GM19455 (cell line): ENCODE measurements at regions not wholly inside any gene's neighbourhood (a gene's known extent, or its start where the extent isn't known, plus 50 kb on each side); places are given as distances from the start of the nearest gene placed in this dataset.

ENCODE experiments used
- ATAC-seq: cut with Tn5 transposase; IDR thresholded peaks from one replicate; pipeline ENCODE4 v1.9.1; 2021; ENCODE audit not compliant: unreplicated experiment

DNA sequence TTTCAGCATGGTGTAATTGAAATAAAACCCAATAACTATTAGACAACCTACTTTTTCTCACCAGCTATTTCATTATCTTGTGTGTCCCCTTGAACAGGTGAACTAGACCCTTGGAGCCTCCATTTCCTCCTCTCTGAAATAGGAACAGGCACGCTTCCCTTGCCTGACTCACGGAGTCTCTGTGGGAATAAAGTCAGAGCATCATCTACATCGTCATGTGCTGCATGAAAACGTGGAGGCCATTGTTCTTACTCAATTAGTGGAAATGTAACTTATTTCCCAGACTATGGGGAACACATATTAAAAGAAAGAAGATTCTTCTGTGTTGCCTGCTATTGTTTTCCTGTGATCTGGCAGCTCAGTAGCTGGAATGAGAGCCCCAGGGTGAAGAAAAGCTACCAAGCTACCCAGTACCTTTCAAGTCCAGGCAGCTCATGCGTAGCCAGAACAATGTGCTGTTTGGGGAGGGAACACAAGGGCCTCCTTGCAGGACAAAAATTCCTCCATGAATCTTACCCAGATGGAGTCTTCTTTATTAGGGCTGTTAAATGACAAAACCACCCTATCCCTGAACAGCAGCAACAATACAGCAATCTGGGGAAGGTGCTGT, 59.8 kb downstream of the SOX11 start:
- ATAC-seq: no peak

DNA sequence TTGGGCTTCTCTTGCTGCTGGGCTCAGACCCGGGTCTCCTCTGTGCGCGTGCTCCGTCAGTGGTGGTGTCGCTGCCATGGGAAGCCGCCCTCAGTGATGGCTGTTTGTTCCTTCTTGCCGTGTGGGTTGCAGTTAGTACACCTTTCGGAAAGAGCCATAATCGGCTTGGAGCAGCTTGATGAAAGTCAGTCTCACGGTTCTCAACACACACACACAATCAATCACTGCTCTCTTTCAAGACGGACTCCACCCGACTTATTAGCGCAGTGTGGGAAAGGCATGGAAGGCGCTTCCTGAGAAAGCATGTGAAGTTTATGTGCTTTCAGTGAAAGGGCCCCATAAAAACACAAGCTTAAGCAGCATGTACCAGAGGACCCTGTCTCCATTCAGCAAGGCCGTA, 64.1 kb downstream of the SOX11 start:
- no peak for ATAC-seq

DNA sequence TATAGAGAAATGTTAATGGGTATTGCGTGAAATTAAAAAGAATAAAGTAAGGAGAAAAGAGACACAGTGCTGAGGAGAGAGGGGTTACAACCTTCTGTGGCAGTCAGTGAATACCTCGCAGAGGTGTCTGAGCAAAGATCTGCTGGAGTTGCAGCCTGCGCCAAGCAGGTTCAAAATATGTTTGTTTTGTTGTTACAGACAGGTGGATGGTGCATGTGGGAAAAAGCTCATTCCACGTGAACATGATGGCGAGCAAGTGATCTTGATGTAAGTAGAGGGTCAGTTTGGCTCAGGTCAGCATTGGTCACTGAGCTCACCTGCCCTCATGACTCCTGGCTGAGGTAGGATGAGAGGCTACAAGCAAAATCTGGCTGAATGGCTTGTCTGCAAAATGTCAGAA, 66.2 kb downstream of the SOX11 start:
- ATAC-seq: no peak

DNA sequence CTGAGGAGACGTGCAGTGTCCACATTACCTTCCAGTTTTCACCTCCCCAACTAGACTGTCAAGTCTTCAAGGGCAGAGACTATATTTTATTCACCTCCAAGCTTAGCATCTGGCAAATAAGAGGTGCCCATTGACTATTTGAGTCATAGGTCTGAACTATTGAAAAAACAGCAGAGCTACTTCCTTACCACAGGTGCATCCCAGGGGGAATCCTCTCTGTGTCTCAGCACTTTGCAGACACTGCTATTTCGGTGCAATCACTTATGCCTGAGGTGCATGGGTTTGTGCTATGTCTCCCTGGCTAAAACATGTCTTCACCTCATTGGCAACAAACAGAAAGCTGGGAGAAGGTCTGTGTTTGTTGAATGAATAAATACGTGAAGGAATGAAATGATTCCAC, 67.8 kb downstream of the SOX11 start:
- no peak for ATAC-seq

- no peak for ATAC-seq
Measured at GRCh38 chr2:5763531-5763930, 71.3 kb downstream of the SOX11 start.

GRCh38 chr2:5764041-5764440, 71.9 kb downstream of the SOX11 start:
- ATAC-seq: no peak

GRCh38 chr2:5766056-5766455, 73.9 kb downstream of the SOX11 start:
- no peak for ATAC-seq

DNA sequence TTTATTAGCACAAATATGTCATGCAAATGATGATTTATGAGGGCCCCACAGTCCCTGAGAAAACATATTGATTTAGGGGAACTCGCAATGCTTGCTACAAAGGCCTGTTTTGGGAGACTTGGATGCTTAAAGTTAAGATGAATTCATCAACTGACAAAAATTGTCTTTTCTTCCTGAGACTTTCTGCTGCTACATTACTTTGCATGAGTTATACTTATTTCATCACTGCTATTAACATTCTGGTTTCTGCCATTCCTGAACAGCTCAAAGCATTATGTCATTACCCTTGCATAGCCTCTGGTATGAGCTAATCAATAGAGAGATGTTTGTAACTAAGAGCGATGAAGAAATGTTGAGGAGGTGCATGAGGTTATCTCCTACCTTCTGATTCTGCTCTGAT, 74.4 kb downstream of the SOX11 start:
- no peak for ATAC-seq

GRCh38 chr2:5777131-5777535, 84.9 kb downstream of the SOX11 start:
- no peak for ATAC-seq

- no peak for ATAC-seq
Measured at GRCh38 chr2:5781679-5782078, 89.5 kb downstream of the SOX11 start.

DNA sequence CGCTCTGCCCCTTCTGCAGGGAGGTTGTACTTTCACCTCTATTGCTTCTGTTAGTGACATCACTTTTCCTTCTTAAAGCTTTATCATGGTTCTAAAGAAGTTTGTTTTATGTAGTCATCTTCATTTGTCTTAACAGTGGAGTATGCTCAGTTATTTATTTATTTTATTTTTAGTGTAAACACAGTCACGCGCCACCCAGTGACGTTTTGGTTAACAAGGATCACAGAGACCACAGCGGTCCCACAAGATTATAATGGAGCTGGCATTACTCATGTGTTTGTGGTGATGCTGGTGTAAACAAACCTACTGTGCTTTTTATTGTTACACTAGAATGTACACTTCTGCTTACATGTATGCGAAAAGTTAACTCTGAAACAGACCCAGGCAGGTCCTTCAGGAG, 89.9 kb downstream of the SOX11 start:
- ATAC-seq: no peak

DNA sequence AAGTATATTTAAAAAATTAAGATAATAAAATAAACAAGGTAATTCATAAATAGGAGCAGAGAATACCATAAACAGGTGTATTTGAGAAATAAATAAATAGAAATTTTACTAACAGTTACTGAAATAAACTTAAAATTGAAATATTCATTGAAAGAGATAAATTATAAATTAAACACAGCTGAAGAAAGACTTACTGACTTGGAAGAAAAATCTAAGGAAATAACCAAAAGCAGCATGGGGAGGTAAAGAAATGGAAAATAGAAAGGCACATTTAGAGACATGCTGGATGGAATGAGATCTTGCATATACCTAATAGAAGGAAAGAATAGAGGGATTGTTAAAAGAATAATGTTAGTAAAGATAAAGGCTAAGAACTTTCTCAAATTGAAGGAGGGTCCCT, 96.3 kb downstream of the SOX11 start:
- ATAC-seq: no peak

DNA sequence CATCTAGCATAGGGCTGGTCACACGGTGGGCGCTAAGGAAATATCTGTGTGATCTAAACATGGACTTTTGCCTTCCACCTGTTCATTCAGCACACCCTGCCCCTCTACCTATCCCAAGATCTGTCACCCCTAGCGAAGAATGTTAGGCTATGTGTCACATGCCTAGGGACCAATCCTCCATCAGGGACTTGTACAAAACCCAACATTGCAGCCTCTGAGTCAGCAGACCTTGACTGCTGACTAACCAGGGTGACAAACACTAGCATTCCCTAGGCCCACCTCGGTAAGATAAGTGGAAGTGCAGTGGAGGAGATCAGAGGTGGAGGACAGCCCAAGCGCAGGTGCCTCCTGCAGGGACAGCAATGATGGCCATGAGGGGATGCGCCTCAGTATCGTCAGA, 99.2 kb downstream of the SOX11 start:
- no peak for ATAC-seq

DNA sequence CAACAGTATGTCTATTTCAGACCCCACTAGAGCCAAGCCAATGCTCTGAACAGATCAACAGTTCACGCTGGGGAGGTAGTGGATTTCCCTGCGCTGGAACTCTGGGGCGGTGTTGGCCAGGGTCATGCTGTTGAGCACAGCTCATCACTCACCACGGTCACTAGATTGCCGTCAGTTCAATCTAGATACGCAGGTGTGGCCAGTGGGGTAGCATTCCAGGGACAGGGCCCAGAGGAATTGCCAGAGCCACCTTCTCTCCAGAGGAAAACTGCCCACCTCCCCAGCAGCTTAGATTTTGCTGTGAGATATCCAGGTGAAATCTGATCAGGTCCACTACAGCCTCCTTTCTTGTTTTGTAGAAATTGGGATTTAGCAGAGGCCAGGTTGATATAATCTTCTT, 101.8 kb downstream of the SOX11 start:
- no peak for ATAC-seq

DNA sequence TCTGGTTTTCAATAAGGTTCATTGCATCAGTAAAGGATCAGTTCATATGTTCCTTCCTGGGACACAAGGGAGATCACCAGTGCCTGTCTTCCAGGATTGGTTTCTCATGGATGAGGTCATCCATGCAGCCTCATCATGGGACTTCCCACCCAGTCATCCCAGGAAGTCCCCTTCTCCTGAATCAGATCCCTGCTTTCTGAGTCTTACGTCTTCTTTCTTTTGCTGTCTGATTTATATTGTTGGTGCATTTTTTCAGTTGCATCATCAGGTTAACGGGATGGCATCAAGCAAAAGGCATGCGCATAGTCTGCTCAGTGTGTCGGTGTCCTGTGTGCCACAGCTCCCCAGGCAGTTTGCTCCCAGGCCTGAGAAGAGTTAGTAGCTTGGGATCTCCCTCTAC, 105.9 kb downstream of the SOX11 start:
- ATAC-seq: no peak

GRCh38 chr2:5799348-5799747, 107.2 kb downstream of the SOX11 start:
- no peak for ATAC-seq

- ATAC-seq: no peak
Measured at GRCh38 chr2:5803547-5803946, 111.4 kb downstream of the SOX11 start.

DNA sequence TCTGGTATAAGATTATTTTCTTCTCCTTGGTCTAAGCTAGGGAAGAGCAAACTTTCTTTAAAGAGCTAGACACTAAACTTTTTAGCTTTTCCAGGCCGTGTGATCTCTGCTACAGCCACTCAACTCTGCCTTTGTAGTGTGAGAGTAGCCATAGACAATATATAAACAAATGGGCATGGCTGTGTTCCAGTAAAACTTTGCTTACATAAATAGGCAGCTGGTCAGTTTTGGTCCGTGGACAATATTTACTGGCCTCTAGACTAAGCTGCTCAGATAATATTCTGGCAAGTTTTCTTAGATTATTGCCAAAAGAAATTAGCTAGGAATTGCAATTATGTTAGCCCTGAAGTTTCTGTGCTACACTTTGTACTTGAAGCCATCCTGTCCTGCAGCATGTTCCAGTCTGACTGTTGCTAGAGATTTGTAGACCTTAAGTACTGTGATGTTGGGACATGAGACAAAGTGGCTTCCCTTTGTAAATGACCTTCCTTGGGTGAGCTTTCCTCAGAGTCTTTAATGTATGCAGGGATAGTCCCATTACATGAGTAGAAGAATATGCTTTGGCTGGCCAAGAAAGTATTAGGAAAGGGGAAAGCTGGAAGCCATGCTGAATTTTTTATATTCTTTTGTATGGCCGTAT, 126.9 kb downstream of the SOX11 start:
- ATAC-seq: no peak

- no peak for ATAC-seq
Measured at GRCh38 chr2:5824126-5824525, 131.9 kb downstream of the SOX11 start.

- ATAC-seq: no peak
Measured at GRCh38 chr2:5825686-5826085, 133.5 kb downstream of the SOX11 start.

GRCh38 chr2:5826979-5827655, 134.9 kb downstream of the SOX11 start:
- no peak for ATAC-seq

GRCh38 chr2:5834501-5834900, 142.3 kb downstream of the SOX11 start:
- no peak for ATAC-seq

DNA sequence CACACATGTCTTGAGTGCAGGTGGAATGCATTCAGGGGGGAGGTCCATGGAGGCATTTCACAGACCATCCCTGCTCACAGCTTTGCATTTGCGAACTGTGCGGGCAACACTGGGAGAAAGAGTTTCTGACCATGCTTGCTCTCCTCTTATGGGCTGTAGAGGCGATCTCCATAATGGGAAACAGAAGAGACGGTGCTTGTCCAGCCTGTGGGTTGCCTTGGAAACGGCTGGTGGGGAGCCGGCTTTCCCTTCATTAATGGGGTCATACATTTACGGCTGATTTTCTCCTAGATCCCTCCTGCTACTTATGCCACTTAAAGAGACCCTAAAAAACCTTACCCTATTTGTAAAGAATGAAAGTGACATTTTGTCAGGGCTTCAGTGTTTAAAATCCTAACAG, 147.4 kb downstream of the SOX11 start:
- ATAC-seq: no peak
